K562 (cell line): ENCODE measurements at regions not wholly inside any gene's neighbourhood (a gene's known extent, or its start where the extent isn't known, plus 50 kb on each side); places are given as distances from the start of the nearest gene placed in this dataset.

Source experiments
- EP400 ChIP-seq: fragments of 450-650 bp; IDR thresholded peaks from 2 replicates; pipeline ENCODE4 v1.6.1; 2017; ENCODE audit warnings: antibody characterized with exemption, mild to moderate bottlenecking, moderate library complexity
- GTF2F1 ChIP-seq: IDR thresholded peaks from 2 replicates; pipeline ENCODE4 v1.6.1; 2011; ENCODE audit warnings: low read depth, low read length, improper control_type of control experiment
- KDM5B ChIP-seq: fragments of 200-600 bp; sonication (generic); IDR thresholded peaks from 2 replicates; pipeline ENCODE4 v1.6.1; 2012; ENCODE audit warnings: low read depth, mild to moderate bottlenecking, moderate library complexity, low read length, control low read depth, inconsistent platforms; ENCODE audit not compliant: insufficient replicate concordance
- YY1 ChIP-seq, 3 experiments: IDR thresholded peaks; 2 replicates each; pipeline ENCODE4 v1.6.1; 2011; ENCODE audit warnings: low read length in 2 of 3, mild to moderate bottlenecking in 2 of 3, moderate library complexity in 2 of 3, borderline replicate concordance in 1 of 3, control low read depth in 1 of 3, low read depth in 1 of 3; ENCODE audit not compliant: insufficient read depth in 3 of 3, insufficient replicate concordance in 2 of 3, control insufficient read depth in 1 of 3, insufficient read length in 1 of 3; ENCODE audit errors: extremely low read depth in 1 of 3
- ZNF274 ChIP-seq: IDR thresholded peaks from 2 replicates; pipeline ENCODE4 v1.6.1; 2011; ENCODE audit warnings: low read depth, mild to moderate bottlenecking, low read length, moderate library complexity, borderline replicate concordance
- TF ChIP-seq, protein P1 (sequence below): sonication (generic); formaldehyde crosslinking; IDR thresholded peaks from 2 replicates; pipeline ENCODE4 v1.8.0; 2023; ENCODE audit warnings: mild to moderate bottlenecking, missing genetic modification reagents
- TF ChIP-seq, protein P2 (sequence below), 3 experiments: IDR thresholded peaks in 2 of 3; conservative IDR thresholded peaks in 1 of 3; 2 replicates each; pipeline ENCODE4 v1.5.1; 2011 to 2012; ENCODE audit warnings: low read length in 3 of 3, mild to moderate bottlenecking in 3 of 3, control low read depth in 2 of 3, improper control_type of control experiment in 1 of 3, inconsistent platforms in 1 of 3, low read depth in 1 of 3, mixed read lengths in 1 of 3, moderate library complexity in 1 of 3; ENCODE audit not compliant: insufficient read depth in 2 of 3

DNA sequence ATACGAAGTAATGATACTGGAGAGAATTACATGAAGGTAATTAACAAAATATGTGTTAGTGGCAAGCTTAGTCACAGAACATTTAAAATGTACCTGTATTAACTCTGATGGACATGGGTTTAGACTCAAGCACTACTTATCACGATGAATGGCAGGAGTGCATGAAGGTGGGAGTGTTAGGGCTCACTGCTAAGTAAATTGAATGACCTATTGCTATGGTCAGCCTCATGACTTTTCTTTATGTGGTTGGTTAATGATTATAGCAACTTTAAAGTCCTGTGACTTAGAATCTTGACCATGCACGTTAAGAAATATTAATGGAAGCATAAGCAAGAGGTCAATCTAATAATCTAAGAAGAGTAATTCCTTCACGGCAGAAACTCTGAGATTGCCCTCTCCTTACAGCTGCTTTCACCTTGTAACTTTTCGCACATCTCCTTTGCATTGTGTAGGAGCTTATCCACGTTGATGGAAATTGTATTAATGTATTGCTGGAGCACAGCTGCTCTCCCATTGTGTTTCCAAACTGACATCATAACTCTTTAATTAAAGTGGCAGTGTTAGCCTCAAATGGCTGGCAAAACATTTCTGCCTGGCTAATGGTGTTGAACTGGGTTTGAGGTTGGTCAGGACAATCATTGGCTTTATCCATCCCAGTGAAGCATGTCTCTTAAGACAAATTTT lies 114.5 kb downstream of the RXFP2 start:
- TF ChIP-seq KDM5B (no peak), ZNF274 (no peak), GTF2F1 (no peak), YY1 (IDR thresholded peaks at IDR 0.05; ENCODE audit: borderline replicate concordance in 1 of 3, control insufficient read depth in 1 of 3, extremely low read depth in 1 of 3, insufficient read depth in 3 of 3, insufficient read length in 1 of 3, insufficient replicate concordance in 2 of 3, low read depth in 1 of 3, low read length in 2 of 3) (no peak), EP400 (no peak)
- TF ChIP-seq, protein P1, sequence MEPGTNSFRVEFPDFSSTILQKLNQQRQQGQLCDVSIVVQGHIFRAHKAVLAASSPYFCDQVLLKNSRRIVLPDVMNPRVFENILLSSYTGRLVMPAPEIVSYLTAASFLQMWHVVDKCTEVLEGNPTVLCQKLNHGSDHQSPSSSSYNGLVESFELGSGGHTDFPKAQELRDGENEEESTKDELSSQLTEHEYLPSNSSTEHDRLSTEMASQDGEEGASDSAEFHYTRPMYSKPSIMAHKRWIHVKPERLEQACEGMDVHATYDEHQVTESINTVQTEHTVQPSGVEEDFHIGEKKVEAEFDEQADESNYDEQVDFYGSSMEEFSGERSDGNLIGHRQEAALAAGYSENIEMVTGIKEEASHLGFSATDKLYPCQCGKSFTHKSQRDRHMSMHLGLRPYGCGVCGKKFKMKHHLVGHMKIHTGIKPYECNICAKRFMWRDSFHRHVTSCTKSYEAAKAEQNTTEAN: no peak
- TF ChIP-seq, protein P2, sequence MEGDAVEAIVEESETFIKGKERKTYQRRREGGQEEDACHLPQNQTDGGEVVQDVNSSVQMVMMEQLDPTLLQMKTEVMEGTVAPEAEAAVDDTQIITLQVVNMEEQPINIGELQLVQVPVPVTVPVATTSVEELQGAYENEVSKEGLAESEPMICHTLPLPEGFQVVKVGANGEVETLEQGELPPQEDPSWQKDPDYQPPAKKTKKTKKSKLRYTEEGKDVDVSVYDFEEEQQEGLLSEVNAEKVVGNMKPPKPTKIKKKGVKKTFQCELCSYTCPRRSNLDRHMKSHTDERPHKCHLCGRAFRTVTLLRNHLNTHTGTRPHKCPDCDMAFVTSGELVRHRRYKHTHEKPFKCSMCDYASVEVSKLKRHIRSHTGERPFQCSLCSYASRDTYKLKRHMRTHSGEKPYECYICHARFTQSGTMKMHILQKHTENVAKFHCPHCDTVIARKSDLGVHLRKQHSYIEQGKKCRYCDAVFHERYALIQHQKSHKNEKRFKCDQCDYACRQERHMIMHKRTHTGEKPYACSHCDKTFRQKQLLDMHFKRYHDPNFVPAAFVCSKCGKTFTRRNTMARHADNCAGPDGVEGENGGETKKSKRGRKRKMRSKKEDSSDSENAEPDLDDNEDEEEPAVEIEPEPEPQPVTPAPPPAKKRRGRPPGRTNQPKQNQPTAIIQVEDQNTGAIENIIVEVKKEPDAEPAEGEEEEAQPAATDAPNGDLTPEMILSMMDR (IDR thresholded peaks at IDR 0.05 in 2 of 3, conservative IDR thresholded peaks at IDR 0.05 in 1 of 3; ENCODE audit: insufficient read depth in 2 of 3, low read depth in 1 of 3, low read length in 3 of 3): no peak
